Osteocyte (in vitro differentiated cells): ENCODE measurements at regions not wholly inside any gene's neighbourhood (a gene's known extent, or its start where the extent isn't known, plus 50 kb on each side); places are given as distances from the start of the nearest gene placed in this dataset.

Experiments used
- DNase-seq: peaks from one replicate; pipeline ENCODE4 v3.0.0; 2021; ENCODE audit warnings: mixed read lengths; ENCODE audit not compliant: unreplicated experiment; ENCODE audit errors: extremely low spot score
- H3K27ac Mint-ChIP-seq: one replicate; pipeline ENCODE4 v1.8.0; 2021; ENCODE audit warnings: mild to moderate bottlenecking, mixed read lengths; ENCODE audit not compliant: unreplicated experiment
- H3K27me3 Mint-ChIP-seq: one replicate; pipeline ENCODE4 v1.8.0; 2021; ENCODE audit warnings: mixed read lengths; ENCODE audit not compliant: unreplicated experiment
- H3K36me3 Mint-ChIP-seq: one replicate; pipeline ENCODE4 v1.8.0; 2021; ENCODE audit warnings: mixed read lengths; ENCODE audit not compliant: unreplicated experiment
- H3K4me1 Mint-ChIP-seq: one replicate; pipeline ENCODE4 v1.8.0; 2021; ENCODE audit warnings: mixed read lengths; ENCODE audit not compliant: unreplicated experiment
- H3K4me3 Mint-ChIP-seq: one replicate; pipeline ENCODE4 v1.8.0; 2021; ENCODE audit warnings: mild to moderate bottlenecking, moderate library complexity, mixed read lengths; ENCODE audit not compliant: unreplicated experiment
- H3K9me3 Mint-ChIP-seq: one replicate; pipeline ENCODE4 v1.8.0; 2021; ENCODE audit warnings: mixed read lengths; ENCODE audit not compliant: unreplicated experiment
- TF ChIP-seq, protein P1 (sequence below): fragments of 200-600 bp; sonication (generic); IDR thresholded peaks from 2 replicates; pipeline ENCODE4 v1.5.0; 2021; ENCODE audit warnings: antibody characterized with exemption, mild to moderate bottlenecking, moderate library complexity

DNA sequence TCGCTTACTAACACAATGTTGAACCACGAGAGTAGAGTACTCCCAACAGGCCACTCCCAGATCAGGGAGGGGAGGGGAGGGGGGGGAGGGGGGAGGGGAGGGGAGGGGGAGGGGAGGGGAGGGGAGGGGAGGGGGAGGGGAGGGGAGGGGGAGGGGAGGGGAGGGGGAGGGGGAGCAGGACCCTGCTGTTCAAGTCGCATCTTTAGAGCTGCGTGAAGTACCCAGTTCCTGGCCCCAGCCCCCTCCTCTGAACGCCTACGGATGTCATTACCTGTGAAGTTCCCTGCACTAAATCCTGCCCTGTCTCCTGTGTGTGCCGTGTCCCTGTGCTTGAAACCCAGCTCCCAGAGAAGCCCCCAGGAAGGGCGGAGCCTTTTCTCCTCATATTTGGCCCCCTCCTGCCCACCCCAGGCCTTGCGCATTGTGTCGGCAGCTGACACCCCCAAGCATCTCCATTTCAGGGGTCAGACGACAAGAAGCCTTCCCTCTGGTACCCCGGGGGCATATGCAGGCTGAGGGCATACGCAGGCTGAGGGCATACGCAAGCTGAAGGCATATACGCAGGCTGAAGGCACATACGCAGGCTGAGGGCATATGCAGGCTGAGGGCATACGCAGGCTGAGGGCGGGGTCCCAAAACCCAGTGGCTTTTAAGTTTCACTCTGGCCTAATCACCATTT lies 330.2 kb downstream of the C16orf95 start:
- DNase-seq: no peak
- TF ChIP-seq, protein P1, sequence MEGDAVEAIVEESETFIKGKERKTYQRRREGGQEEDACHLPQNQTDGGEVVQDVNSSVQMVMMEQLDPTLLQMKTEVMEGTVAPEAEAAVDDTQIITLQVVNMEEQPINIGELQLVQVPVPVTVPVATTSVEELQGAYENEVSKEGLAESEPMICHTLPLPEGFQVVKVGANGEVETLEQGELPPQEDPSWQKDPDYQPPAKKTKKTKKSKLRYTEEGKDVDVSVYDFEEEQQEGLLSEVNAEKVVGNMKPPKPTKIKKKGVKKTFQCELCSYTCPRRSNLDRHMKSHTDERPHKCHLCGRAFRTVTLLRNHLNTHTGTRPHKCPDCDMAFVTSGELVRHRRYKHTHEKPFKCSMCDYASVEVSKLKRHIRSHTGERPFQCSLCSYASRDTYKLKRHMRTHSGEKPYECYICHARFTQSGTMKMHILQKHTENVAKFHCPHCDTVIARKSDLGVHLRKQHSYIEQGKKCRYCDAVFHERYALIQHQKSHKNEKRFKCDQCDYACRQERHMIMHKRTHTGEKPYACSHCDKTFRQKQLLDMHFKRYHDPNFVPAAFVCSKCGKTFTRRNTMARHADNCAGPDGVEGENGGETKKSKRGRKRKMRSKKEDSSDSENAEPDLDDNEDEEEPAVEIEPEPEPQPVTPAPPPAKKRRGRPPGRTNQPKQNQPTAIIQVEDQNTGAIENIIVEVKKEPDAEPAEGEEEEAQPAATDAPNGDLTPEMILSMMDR: no peak
- Mint-ChIP-seq H3K4me3 (no peak overlapping the region), H3K27me3 (no peaks in the 10 kb centered on the region), H3K9me3 (no peaks in the 10 kb centered on the region), H3K36me3 (no peaks in the 10 kb centered on the region), H3K4me1 (peaks cover 12% of the 10 kb centered on the region), H3K27ac (no peak overlapping the region)

GRCh38 chr16:86987746-86988670 lies 329.2 kb downstream of the C16orf95 start:
- Mint-ChIP-seq H3K4me1 (peaks cover 12% of the 10 kb centered on the region), H3K9me3 (no peaks in the 10 kb centered on the region), H3K27me3 (no peaks in the 10 kb centered on the region), H3K27ac (no peak overlapping the region), H3K36me3 (no peaks in the 10 kb centered on the region), H3K4me3 (no peak overlapping the region)
- no peak for DNase-seq
- TF ChIP-seq, protein P1: no peak

GRCh38 chr16:86988920-86989696 lies 328.1 kb downstream of the C16orf95 start:
- Mint-ChIP-seq H3K4me1 (peaks cover 14% of the 10 kb centered on the region), H3K27me3 (no peaks in the 10 kb centered on the region), H3K27ac (no peak overlapping the region), H3K36me3 (no peaks in the 10 kb centered on the region), H3K9me3 (no peaks in the 10 kb centered on the region), H3K4me3 (no peak overlapping the region)
- DNase-seq: no peak
- TF ChIP-seq, protein P1: no peak

GRCh38 chr16:86990451-86990850 lies 326.7 kb downstream of the C16orf95 start:
- H3K9me3 Mint-ChIP-seq: no peaks in the 10 kb centered on the region
- no peaks in the 10 kb centered on the region for H3K27me3 Mint-ChIP-seq
- H3K4me3 Mint-ChIP-seq: no peak overlapping the region
- DNase-seq: no peak
- H3K4me1 Mint-ChIP-seq: peaks cover 16% of the 10 kb centered on the region
- TF ChIP-seq, protein P1: no peak
- no peaks in the 10 kb centered on the region for H3K36me3 Mint-ChIP-seq
- no peak overlapping the region for H3K27ac Mint-ChIP-seq
